Esophagus squamous epithelium (tissue), 5 donors: ENCODE measurements at regions not wholly inside any gene's neighbourhood (a gene's known extent, or its start where the extent isn't known, plus 50 kb on each side); places are given as distances from the start of the nearest gene placed in this dataset.

Source experiments
- DNase-seq: peaks from one replicate; lab custom pipeline; 2025; lab: John Stamatoyannopoulos, UW
- H3K27ac ChIP-seq, 4 donors: fragments of 200-600 bp; sonication (generic); one replicate each; pipeline ENCODE4 v1.5.1; 2016 to 2019; ENCODE audit warnings: mild to moderate bottlenecking in 1 of 4
- H3K27me3 ChIP-seq, 4 donors: fragments of 200-600 bp; sonication (generic); 1 replicate in 3 of 4; 2 replicates in 1 of 4; pipeline versions ENCODE4 v1.5.1 to v1.6.0; 2017 to 2021; ENCODE audit warnings: antibody characterized with exemption in 1 of 4
- H3K36me3 ChIP-seq, 3 donors: fragments of 200-600 bp; sonication (generic); one replicate each; pipeline ENCODE4 v1.5.1; 2016 to 2019
- H3K4me1 ChIP-seq, 3 donors: fragments of 200-600 bp; sonication (generic); one replicate each; pipeline ENCODE4 v1.5.1; 2017 to 2019
- H3K4me3 ChIP-seq, 4 donors: fragments of 200-600 bp; sonication (generic); 1 replicate in 3 of 4; 2 replicates in 1 of 4; pipeline ENCODE4 v1.5.1; 2016 to 2019; ENCODE audit warnings: mild to moderate bottlenecking in 2 of 4, moderate library complexity in 1 of 4
- H3K9me3 ChIP-seq, 3 donors: fragments of 200-600 bp; sonication (generic); one replicate each; pipeline ENCODE4 v1.5.1; 2016 to 2019
- POLR2A ChIP-seq, 4 donors: fragments of 450-650 bp; IDR thresholded peaks; one replicate each; pipeline ENCODE4 v1.6.1; 2017; ENCODE audit warnings: antibody characterized with exemption in 4 of 4, mild to moderate bottlenecking in 4 of 4, moderate library complexity in 3 of 4
- WGBS, 2 donors: methylation state at CpG; one replicate each; pipeline ENCODE4 v1.1.5; 2018; 5-methylcytosine and 5-hydroxymethylcytosine counted together
- intact Hi-C: fragments of 100-400 bp; cut with DNase I; formaldehyde crosslinking; loops from one replicate; pipeline ENCODE4 v1.15.0; 2022
- TF ChIP-seq, protein P1 (sequence below), 6 experiments: fragments of 450-650 bp in 4 of 6; fragments of 200-600 bp in 2 of 6; sonication (generic) in 2 of 6; IDR thresholded peaks; one replicate each; pipeline ENCODE4 v1.5.1; 2016 to 2019; ENCODE audit warnings: antibody characterized with exemption in 6 of 6, mild to moderate bottlenecking in 4 of 6, moderate library complexity in 4 of 6
- donor health status: DM: yes; HTN: yes; CAD: no.

DNA sequence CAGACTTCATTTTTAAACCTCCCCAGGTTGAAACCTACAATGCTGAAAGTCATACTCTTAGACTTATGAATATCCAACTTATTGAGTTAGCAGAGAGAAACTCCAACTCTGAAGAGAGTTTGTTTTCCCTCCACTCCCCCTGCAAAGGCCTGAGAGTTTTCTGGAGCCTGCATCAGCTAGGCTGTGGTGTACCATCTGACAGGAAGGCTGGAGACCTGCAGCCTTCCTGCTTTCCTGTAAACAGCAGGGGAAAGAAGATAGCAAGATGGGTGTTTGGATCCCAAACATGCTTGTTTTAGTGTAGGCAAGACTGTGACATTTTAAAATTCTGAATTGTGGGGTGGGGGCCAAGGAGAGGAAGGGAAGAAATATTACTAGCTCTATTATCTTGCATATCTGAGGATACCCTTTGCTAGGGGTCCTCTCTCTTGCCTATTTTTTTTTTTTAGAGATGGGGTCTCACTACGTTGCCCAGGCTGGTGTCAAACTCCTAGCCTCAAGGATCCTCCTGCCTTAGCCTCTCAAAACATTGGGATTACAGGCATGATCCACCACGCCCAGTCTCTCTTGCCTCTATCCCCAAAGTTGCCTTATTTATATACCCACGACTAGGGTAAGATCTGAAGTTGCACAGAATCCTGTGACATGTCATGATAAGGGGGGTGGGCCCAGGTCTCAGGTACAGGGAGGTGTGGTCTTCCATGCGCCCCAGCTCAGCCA lies 51.0 kb upstream of the USP3 start:
- Histone ChIP-seq H3K27ac (no peak overlapping the region), H3K9me3 (no peaks in the 10 kb centered on the region), H3K36me3 (no peaks in the 10 kb centered on the region), H3K4me3 (no peak overlapping the region), H3K4me1 (peaks cover 0 to 6% (median 0%) of the 10 kb centered on the region in 3 donors), H3K27me3 (no peaks in the 10 kb centered on the region)
- no peak for DNase-seq
- WGBS, 2 donors = 74 to 81% methylated on average over 4 of the region's 4 CpGs
- intact Hi-C loops = no loop called here
- no peak for TF ChIP-seq POLR2A (IDR thresholded peaks at IDR 0.05)
- TF ChIP-seq, protein P1, sequence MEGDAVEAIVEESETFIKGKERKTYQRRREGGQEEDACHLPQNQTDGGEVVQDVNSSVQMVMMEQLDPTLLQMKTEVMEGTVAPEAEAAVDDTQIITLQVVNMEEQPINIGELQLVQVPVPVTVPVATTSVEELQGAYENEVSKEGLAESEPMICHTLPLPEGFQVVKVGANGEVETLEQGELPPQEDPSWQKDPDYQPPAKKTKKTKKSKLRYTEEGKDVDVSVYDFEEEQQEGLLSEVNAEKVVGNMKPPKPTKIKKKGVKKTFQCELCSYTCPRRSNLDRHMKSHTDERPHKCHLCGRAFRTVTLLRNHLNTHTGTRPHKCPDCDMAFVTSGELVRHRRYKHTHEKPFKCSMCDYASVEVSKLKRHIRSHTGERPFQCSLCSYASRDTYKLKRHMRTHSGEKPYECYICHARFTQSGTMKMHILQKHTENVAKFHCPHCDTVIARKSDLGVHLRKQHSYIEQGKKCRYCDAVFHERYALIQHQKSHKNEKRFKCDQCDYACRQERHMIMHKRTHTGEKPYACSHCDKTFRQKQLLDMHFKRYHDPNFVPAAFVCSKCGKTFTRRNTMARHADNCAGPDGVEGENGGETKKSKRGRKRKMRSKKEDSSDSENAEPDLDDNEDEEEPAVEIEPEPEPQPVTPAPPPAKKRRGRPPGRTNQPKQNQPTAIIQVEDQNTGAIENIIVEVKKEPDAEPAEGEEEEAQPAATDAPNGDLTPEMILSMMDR (IDR thresholded peaks at IDR 0.05) = no peak

DNA sequence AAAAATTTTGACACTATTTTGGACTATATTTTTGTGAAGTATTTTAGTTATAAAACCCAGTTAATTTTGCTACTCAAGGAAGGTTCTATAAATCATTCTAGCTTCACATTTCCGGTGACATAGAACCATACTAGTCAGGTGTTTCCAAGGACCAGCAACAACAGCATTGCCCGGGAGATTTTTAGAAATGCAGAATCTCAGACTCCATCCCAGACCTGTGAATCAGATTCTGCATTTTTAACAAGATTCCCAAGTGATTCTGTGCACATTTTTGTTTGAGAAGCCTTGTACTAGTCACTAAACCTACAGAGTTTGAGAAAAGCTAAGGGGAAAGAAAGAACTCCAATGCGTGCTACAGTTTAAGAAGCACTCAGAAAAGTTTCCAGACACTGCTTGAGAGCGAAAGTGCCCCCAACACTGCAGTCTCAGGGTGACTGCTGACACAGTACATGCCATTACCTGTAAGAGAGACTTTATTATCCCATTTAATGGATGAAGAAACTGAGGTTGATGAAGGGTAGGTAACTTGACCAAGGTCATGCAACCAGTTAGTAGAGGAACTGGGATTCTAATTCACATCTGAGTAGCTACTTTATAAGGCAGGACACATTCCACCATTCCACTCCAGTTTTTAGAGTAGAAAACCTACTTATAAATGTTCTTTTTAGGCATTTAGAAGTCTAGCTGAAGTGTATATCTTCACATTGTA lies 49.7 kb upstream of the USP3 start:
- intact Hi-C loops = no loop called here
- no peak for TF ChIP-seq POLR2A (IDR thresholded peaks at IDR 0.05)
- TF ChIP-seq, protein P1 (IDR thresholded peaks at IDR 0.05) = no peak

More for the DNA sequence above, 49.7 kb upstream of the USP3 start:
- WGBS, 2 donors = 69 to 82% methylated on average over 4 of the region's 4 CpGs
- no peak overlapping the region for H3K4me3 ChIP-seq
- H3K36me3 ChIP-seq = no peaks in the 10 kb centered on the region
- H3K4me1 ChIP-seq = peaks cover 0 to 4% (median 0%) of the 10 kb centered on the region in 3 donors
- DNase-seq = no peak
- no peak overlapping the region for H3K27ac ChIP-seq
- H3K9me3 ChIP-seq = no peaks in the 10 kb centered on the region
- no peaks in the 10 kb centered on the region for H3K27me3 ChIP-seq
